H9 (cell line): ENCODE measurements at regions not wholly inside any gene's neighbourhood (a gene's known extent, or its start where the extent isn't known, plus 50 kb on each side); places are given as distances from the start of the nearest gene placed in this dataset.

Experiments used
- DNase-seq: peaks from one replicate; pipeline ENCODE4 v3.0.0-alpha.2; 2017
- H2AFZ ChIP-seq: one replicate; pipeline ENCODE4 v1.6.1; 2013; ENCODE audit warnings: mild to moderate bottlenecking, low read length, control low read depth, moderate library complexity
- H2AK5ac ChIP-seq: 2 replicates; pipeline ENCODE4 v1.6.1; 2013; ENCODE audit warnings: low read length, control low read depth, mixed read lengths; ENCODE audit not compliant: insufficient read length
- H2BK120ac ChIP-seq: one replicate; pipeline ENCODE4 v1.6.1; 2013; ENCODE audit warnings: low read depth, mild to moderate bottlenecking, low read length, control low read depth, inconsistent platforms; ENCODE audit not compliant: poor library complexity, severe bottlenecking
- H2BK12ac ChIP-seq: 2 replicates; pipeline ENCODE4 v1.6.1; 2013; ENCODE audit warnings: low read length, control low read depth, mixed read lengths, low read depth; ENCODE audit not compliant: insufficient read length
- H2BK15ac ChIP-seq: 2 replicates; pipeline ENCODE4 v1.6.1; 2013; ENCODE audit warnings: low read depth, low read length, control low read depth
- H2BK20ac ChIP-seq: one replicate; pipeline ENCODE4 v1.6.1; 2013; ENCODE audit warnings: low read depth, mild to moderate bottlenecking, low read length, control low read depth, inconsistent platforms; ENCODE audit not compliant: poor library complexity, severe bottlenecking
- H2BK5ac ChIP-seq: 2 replicates; pipeline ENCODE4 v1.6.1; 2013; ENCODE audit warnings: low read length, control low read depth, mixed read lengths; ENCODE audit not compliant: insufficient read length
- H3K14ac ChIP-seq: 2 replicates; pipeline ENCODE4 v1.6.1; 2013; ENCODE audit warnings: low read length, control low read depth; ENCODE audit not compliant: insufficient read depth
- H3K18ac ChIP-seq: 2 replicates; pipeline ENCODE4 v1.6.1; 2013; ENCODE audit warnings: low read depth, mild to moderate bottlenecking, mixed read lengths, low read length, control low read depth; ENCODE audit not compliant: insufficient read length
- H3K23ac ChIP-seq: 2 replicates; pipeline ENCODE4 v1.6.1; 2013; ENCODE audit warnings: low read length, control low read depth, mixed read lengths, low read depth; ENCODE audit not compliant: insufficient read length
- H3K23me2 ChIP-seq: 2 replicates; pipeline ENCODE4 v1.6.1; 2013; ENCODE audit warnings: low read depth, mild to moderate bottlenecking, mixed read lengths, low read length, control low read depth; ENCODE audit not compliant: insufficient read length, poor library complexity, severe bottlenecking
- H3K27ac ChIP-seq: 2 replicates; pipeline ENCODE4 v1.5.1; 2013; ENCODE audit warnings: low read length, control low read depth, mixed read lengths, low read depth; ENCODE audit not compliant: insufficient read length
- H3K27me3 ChIP-seq: 2 replicates; pipeline ENCODE4 v1.6.1; 2013; ENCODE audit warnings: low read length, control low read depth, inconsistent platforms; ENCODE audit not compliant: insufficient read depth
- H3K4ac ChIP-seq: 2 replicates; pipeline ENCODE4 v1.6.1; 2013; ENCODE audit warnings: low read depth, mild to moderate bottlenecking, control low read depth, inconsistent platforms, low read length, moderate library complexity
- H3K4me1 ChIP-seq: 2 replicates; pipeline ENCODE4 v1.6.1; 2013; ENCODE audit warnings: low read length, control low read depth, inconsistent platforms; ENCODE audit not compliant: insufficient read depth
- H3K4me2 ChIP-seq: 2 replicates; pipeline ENCODE4 v1.6.1; 2013; ENCODE audit warnings: low read length, control low read depth, mixed read lengths; ENCODE audit not compliant: insufficient read length, insufficient read depth
- H3K56ac ChIP-seq: 2 replicates; pipeline ENCODE4 v1.6.1; 2013; ENCODE audit warnings: low read depth, mild to moderate bottlenecking, mixed read lengths, low read length, control low read depth; ENCODE audit not compliant: insufficient read length
- H3K79me1 ChIP-seq: 2 replicates; pipeline ENCODE4 v1.6.1; 2013; ENCODE audit warnings: low read depth, mild to moderate bottlenecking, moderate library complexity, low read length, control low read depth, inconsistent platforms; ENCODE audit not compliant: insufficient read depth, poor library complexity, severe bottlenecking
- H3K79me2 ChIP-seq: 2 replicates; pipeline ENCODE4 v1.6.1; 2013; ENCODE audit warnings: low read length, control low read depth, inconsistent platforms; ENCODE audit not compliant: insufficient read depth
- H3K9ac ChIP-seq: 2 replicates; pipeline ENCODE4 v1.6.1; 2013; ENCODE audit warnings: low read length, control low read depth, mixed read lengths; ENCODE audit not compliant: insufficient read length; ENCODE audit errors: extremely low read depth
- H3K9me3 ChIP-seq: one replicate; pipeline ENCODE4 v1.6.1; 2013; ENCODE audit warnings: low read depth, low read length, inconsistent platforms; ENCODE audit not compliant: control insufficient read depth
- H3T11ph ChIP-seq: one replicate; pipeline ENCODE4 v1.6.1; 2013; ENCODE audit warnings: mild to moderate bottlenecking, low read length, control low read depth, inconsistent platforms
- H4K20me1 ChIP-seq: one replicate; pipeline ENCODE4 v1.6.1; 2013; ENCODE audit not compliant: control insufficient read depth, insufficient read length, insufficient read depth
- H4K5ac ChIP-seq: 2 replicates; pipeline ENCODE4 v1.6.1; 2013; ENCODE audit warnings: low read depth, mild to moderate bottlenecking, mixed read lengths, low read length, control low read depth; ENCODE audit not compliant: insufficient read length
- H4K8ac ChIP-seq: replicated peaks from 2 replicates; pipeline ENCODE4 v1.6.1; 2013; ENCODE audit warnings: low read length, control low read depth, mixed read lengths, low read depth; ENCODE audit not compliant: insufficient read length
- H4K91ac ChIP-seq: 2 replicates; pipeline ENCODE4 v1.6.1; 2013; ENCODE audit warnings: low read depth, mild to moderate bottlenecking, moderate library complexity, mixed read lengths, low read length, control low read depth; ENCODE audit not compliant: insufficient read length
- H3K27ac Mint-ChIP-seq, 3 experiments: 2 replicates in 2 of 3; 3 replicates in 1 of 3; pipeline ENCODE4 v1.8.0; 2020 to 2021; ENCODE audit warnings: mixed read lengths in 3 of 3, mild to moderate bottlenecking in 1 of 3, moderate library complexity in 1 of 3
- H3K27me3 Mint-ChIP-seq: 2 replicates; pipeline ENCODE4 v1.8.0; 2021; ENCODE audit warnings: low read depth, mild to moderate bottlenecking, moderate library complexity, mixed read lengths
- H3K36me3 Mint-ChIP-seq, 3 experiments: 2 replicates in 2 of 3; 3 replicates in 1 of 3; pipeline ENCODE4 v1.8.0; 2020 to 2021; ENCODE audit warnings: low read depth in 3 of 3, mixed read lengths in 3 of 3; ENCODE audit not compliant: insufficient read depth in 1 of 3
- H3K4me1 Mint-ChIP-seq, 2 experiments: 2 replicates each; pipeline ENCODE4 v1.8.0; 2020; ENCODE audit warnings: mixed read lengths in 2 of 2
- H3K4me3 Mint-ChIP-seq, 2 experiments: 2 replicates in 1 of 2; 3 replicates in 1 of 2; pipeline ENCODE4 v1.8.0; 2020 to 2021; ENCODE audit warnings: mild to moderate bottlenecking in 2 of 2, mixed read lengths in 2 of 2, moderate library complexity in 1 of 2
- H3K9me3 Mint-ChIP-seq, 2 experiments: 2 replicates in 1 of 2; 3 replicates in 1 of 2; pipeline ENCODE4 v1.8.0; 2020; ENCODE audit warnings: mild to moderate bottlenecking in 2 of 2, mixed read lengths in 2 of 2, moderate library complexity in 1 of 2
- WGBS: extraction: QIAGEN DNeasy Blood & Tissue Kit; methylation state at CpG from one replicate; pipeline ENCODE4 v1.1.7; 2013; ENCODE audit warnings: missing lambda C conversion rate, low lambda C conversion rate, mixed read lengths; ENCODE audit not compliant: insufficient read length; ENCODE audit errors: extremely low coverage; 5-methylcytosine and 5-hydroxymethylcytosine counted together
- TF ChIP-seq, protein P1 (sequence below): fragments of 200-600 bp; sonication (generic); conservative IDR thresholded peaks from 3 replicates; pipeline ENCODE4 v1.8.0; 2021; ENCODE audit warnings: antibody characterized with exemption, mild to moderate bottlenecking

DNA sequence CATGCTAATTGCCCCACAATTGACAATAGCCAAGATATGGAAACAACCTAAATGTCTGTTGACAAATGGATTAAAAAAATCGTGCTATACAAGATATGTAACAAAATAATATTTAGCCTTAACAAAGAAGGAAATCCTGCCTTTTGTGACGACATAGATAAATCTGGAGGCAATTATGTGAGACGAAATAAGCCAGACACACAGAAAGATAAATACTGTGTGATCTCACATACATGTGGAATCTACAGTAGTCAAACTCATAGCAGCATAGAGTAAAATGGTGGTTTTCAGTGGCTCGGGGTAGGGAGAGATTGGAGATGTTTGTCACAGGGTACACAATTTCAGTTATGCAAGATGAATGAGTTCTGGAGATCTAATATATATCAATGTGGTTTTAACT is 895.8 kb downstream of the SLITRK6 start:
- H3K23ac ChIP-seq = no peak overlapping the region
- H4K91ac ChIP-seq = no peak overlapping the region
- H2AK5ac ChIP-seq = no peak overlapping the region
- no peaks in the 10 kb centered on the region for H3K9me3 ChIP-seq
- no peak overlapping the region for H2BK12ac ChIP-seq
- H3K4ac ChIP-seq = no peak overlapping the region
- no peaks in the 10 kb centered on the region for H3K4me1 ChIP-seq
- H3K9me3 Mint-ChIP-seq = no peaks in the 10 kb centered on the region
- no peak overlapping the region for H3T11ph ChIP-seq
- H3K23me2 ChIP-seq = no peaks in the 10 kb centered on the region
- WGBS = no CpG with 5 or more reads among the region's 4 CpGs
- no peak overlapping the region for H2AFZ ChIP-seq
- no peaks in the 10 kb centered on the region for H4K20me1 ChIP-seq
- H3K27me3 Mint-ChIP-seq = peaks cover 1% of the 10 kb centered on the region; the same call in 1 of the 2 replicates
- no peaks in the 10 kb centered on the region for H3K79me1 ChIP-seq
- no peaks in the 10 kb centered on the region for H3K4me1 Mint-ChIP-seq
- no peak overlapping the region for H3K27ac ChIP-seq
- no peak overlapping the region for H3K4me2 ChIP-seq
- H2BK20ac ChIP-seq = no peak overlapping the region
- no peak overlapping the region for H4K8ac ChIP-seq
- TF ChIP-seq, protein P1, sequence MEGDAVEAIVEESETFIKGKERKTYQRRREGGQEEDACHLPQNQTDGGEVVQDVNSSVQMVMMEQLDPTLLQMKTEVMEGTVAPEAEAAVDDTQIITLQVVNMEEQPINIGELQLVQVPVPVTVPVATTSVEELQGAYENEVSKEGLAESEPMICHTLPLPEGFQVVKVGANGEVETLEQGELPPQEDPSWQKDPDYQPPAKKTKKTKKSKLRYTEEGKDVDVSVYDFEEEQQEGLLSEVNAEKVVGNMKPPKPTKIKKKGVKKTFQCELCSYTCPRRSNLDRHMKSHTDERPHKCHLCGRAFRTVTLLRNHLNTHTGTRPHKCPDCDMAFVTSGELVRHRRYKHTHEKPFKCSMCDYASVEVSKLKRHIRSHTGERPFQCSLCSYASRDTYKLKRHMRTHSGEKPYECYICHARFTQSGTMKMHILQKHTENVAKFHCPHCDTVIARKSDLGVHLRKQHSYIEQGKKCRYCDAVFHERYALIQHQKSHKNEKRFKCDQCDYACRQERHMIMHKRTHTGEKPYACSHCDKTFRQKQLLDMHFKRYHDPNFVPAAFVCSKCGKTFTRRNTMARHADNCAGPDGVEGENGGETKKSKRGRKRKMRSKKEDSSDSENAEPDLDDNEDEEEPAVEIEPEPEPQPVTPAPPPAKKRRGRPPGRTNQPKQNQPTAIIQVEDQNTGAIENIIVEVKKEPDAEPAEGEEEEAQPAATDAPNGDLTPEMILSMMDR = no peak
- no peaks in the 10 kb centered on the region for H3K27me3 ChIP-seq
- H3K18ac ChIP-seq = no peak overlapping the region
- no peak overlapping the region for H3K56ac ChIP-seq
- H3K14ac ChIP-seq = no peak overlapping the region
- H3K4me3 Mint-ChIP-seq = no peak overlapping the region
- no peak overlapping the region for H2BK15ac ChIP-seq
- DNase-seq = no peak
- no peak overlapping the region for H2BK5ac ChIP-seq
- no peak overlapping the region for H3K9ac ChIP-seq
- no peak overlapping the region for H3K27ac Mint-ChIP-seq
- no peaks in the 10 kb centered on the region; a peak in 1 of 7 replicates for H3K36me3 Mint-ChIP-seq
- H3K79me2 ChIP-seq = no peaks in the 10 kb centered on the region
- no peak overlapping the region for H4K5ac ChIP-seq
- no peak overlapping the region for H2BK120ac ChIP-seq
